Vagina (tissue), 2 donors: ENCODE measurements at regions not wholly inside any gene's neighbourhood (a gene's known extent, or its start where the extent isn't known, plus 50 kb on each side); places are given as distances from the start of the nearest gene placed in this dataset.
"Not testable (repeated sequence)": the region's sequence is repeated elsewhere in the genome, so short reads cannot be mapped to it uniquely, and the experiment has no call there.

Experiments
- DNase-seq, 2 donors: peaks; one replicate each; pipeline ENCODE4 v3.0.0-alpha.2; 2017; ENCODE audit errors: extremely low spot score in 2 of 2
- H3K27ac ChIP-seq: fragments of 200-600 bp; sonication (generic); one replicate; pipeline ENCODE4 v1.5.1; 2019
- H3K27me3 ChIP-seq: fragments of 200-600 bp; sonication (generic); one replicate; pipeline ENCODE4 v1.5.1; 2019
- H3K36me3 ChIP-seq, 2 donors: fragments of 200-600 bp; sonication (generic); one replicate each; pipeline ENCODE4 v1.5.1; 2017 to 2019
- H3K4me1 ChIP-seq: fragments of 200-600 bp; sonication (generic); one replicate; pipeline ENCODE4 v1.5.1; 2019
- H3K4me3 ChIP-seq, 2 donors: fragments of 200-600 bp; sonication (generic); 1 replicate in 1 of 2; 2 replicates in 1 of 2; pipeline ENCODE4 v1.5.1; 2016 to 2019
- H3K9me3 ChIP-seq: fragments of 200-600 bp; sonication (generic); one replicate; pipeline ENCODE4 v1.5.1; 2019
- CTCF ChIP-seq, 3 experiments: fragments of 450-650 bp in 2 of 3; fragments of 200-600 bp in 1 of 3; sonication (generic) in 1 of 3; IDR thresholded peaks; one replicate each; pipeline ENCODE4 v1.5.1; 2017 to 2019; ENCODE audit warnings: antibody characterized with exemption in 3 of 3, mild to moderate bottlenecking in 2 of 3, moderate library complexity in 2 of 3
- POLR2A ChIP-seq, 2 donors: fragments of 450-650 bp; IDR thresholded peaks; one replicate each; pipeline ENCODE4 v1.6.1; 2017; ENCODE audit warnings: antibody characterized with exemption in 2 of 2, mild to moderate bottlenecking in 2 of 2, moderate library complexity in 2 of 2
- POLR2AphosphoS5 ChIP-seq, 2 donors: sonication (generic); formaldehyde crosslinking; IDR thresholded peaks; one replicate each; pipeline ENCODE4 v1.9.0; 2017; ENCODE audit warnings: antibody characterized with exemption in 2 of 2, mild to moderate bottlenecking in 2 of 2, low read depth in 1 of 2; ENCODE audit not compliant: insufficient read depth in 1 of 2
- intact Hi-C: fragments of 100-400 bp; cut with DNase I; formaldehyde crosslinking; loops from one replicate; pipeline ENCODE4 v1.15.1; 2023

- intact Hi-C loops, result no loop called here
- H3K27me3 ChIP-seq, result no peaks in the 10 kb centered on the region
- H3K9me3 ChIP-seq, result no peaks in the 10 kb centered on the region
- no peaks in the 10 kb centered on the region for H3K4me1 ChIP-seq
- TF ChIP-seq POLR2AphosphoS5 (IDR thresholded peaks at IDR 0.05; ENCODE audit: insufficient read depth in 1 of 2, low read depth in 1 of 2) (no peak), POLR2A (IDR thresholded peaks at IDR 0.05) (no peak), CTCF (IDR thresholded peaks at IDR 0.05) (no peak)
- no peaks in the 10 kb centered on the region for H3K36me3 ChIP-seq
- no peak for DNase-seq
- no peak overlapping the region for H3K27ac ChIP-seq
- H3K4me3 ChIP-seq, result no peak overlapping the region
Observed at GRCh38 chr21:32958288-32959002, 67.3 kb upstream of the OLIG2 start.

- TF ChIP-seq CTCF (IDR thresholded peaks at IDR 0.05) (no peak), POLR2A (IDR thresholded peaks at IDR 0.05) (no peak), POLR2AphosphoS5 (IDR thresholded peaks at IDR 0.05; ENCODE audit: insufficient read depth in 1 of 2, low read depth in 1 of 2) (no peak)
- intact Hi-C loops, result no loop called here
- Histone ChIP-seq H3K4me3 (no peak overlapping the region), H3K9me3 (no peaks in the 10 kb centered on the region), H3K27ac (no peak overlapping the region), H3K27me3 (no peaks in the 10 kb centered on the region), H3K36me3 (no peaks in the 10 kb centered on the region), H3K4me1 (no peaks in the 10 kb centered on the region)
- no peak for DNase-seq
Observed at GRCh38 chr21:32962268-32962667, 63.5 kb upstream of the OLIG2 start.

GRCh38 chr21:32965129-32965680, 60.5 kb upstream of the OLIG2 start:
- Histone ChIP-seq H3K27me3 (no peaks in the 10 kb centered on the region), H3K27ac (no peak overlapping the region), H3K4me1 (no peaks in the 10 kb centered on the region), H3K36me3 (no peaks in the 10 kb centered on the region), H3K4me3 (no peak overlapping the region), H3K9me3 (no peaks in the 10 kb centered on the region)
- no peak for DNase-seq
- TF ChIP-seq CTCF (IDR thresholded peaks at IDR 0.05) (no peak), POLR2AphosphoS5 (IDR thresholded peaks at IDR 0.05; ENCODE audit: insufficient read depth in 1 of 2, low read depth in 1 of 2) (no peak), POLR2A (IDR thresholded peaks at IDR 0.05) (no peak)
- intact Hi-C loops, result no loop called here

GRCh38 chr21:32966120-32966519, 59.6 kb upstream of the OLIG2 start:
- no peak overlapping the region for H3K27ac ChIP-seq
- no peaks in the 10 kb centered on the region for H3K9me3 ChIP-seq
- no peak overlapping the region for H3K4me3 ChIP-seq
- intact Hi-C loops, result no loop called here
- no peaks in the 10 kb centered on the region for H3K27me3 ChIP-seq
- TF ChIP-seq POLR2AphosphoS5 (IDR thresholded peaks at IDR 0.05; ENCODE audit: insufficient read depth in 1 of 2, low read depth in 1 of 2), result no peak
- TF ChIP-seq CTCF (IDR thresholded peaks at IDR 0.05), result no peak
- TF ChIP-seq POLR2A (IDR thresholded peaks at IDR 0.05), result no peak
- no peaks in the 10 kb centered on the region for H3K4me1 ChIP-seq
- DNase-seq, result no peak
- H3K36me3 ChIP-seq, result no peaks in the 10 kb centered on the region

- DNase-seq, H3K4me3 ChIP-seq, H3K9me3 ChIP-seq, intact Hi-C loops, H3K27me3 ChIP-seq, H3K4me1 ChIP-seq, H3K27ac ChIP-seq, H3K36me3 ChIP-seq: not testable (repeated sequence)
Observed at GRCh38 chr21:32968103-32968502, 57.6 kb upstream of the OLIG2 start.
